ENCODE measurements at regions not wholly inside any gene's neighbourhood (a gene's known extent, or its start where the extent isn't known, plus 50 kb on each side); places are given as distances from the start of the nearest gene placed in this dataset.

GRCh38 chr9:95731876-95732275 lies 143.6 kb upstream of the ERCC6L2 start:
- Histone ChIP-seq H2BK12ac (ENCODE audit: insufficient read length, low read depth, low read length) (no peak overlapping the region), H4K5ac (ENCODE audit: insufficient read length, low read depth, low read length) (no peak overlapping the region), H2BK5ac (ENCODE audit: insufficient read length, low read length) (no peak overlapping the region), H3K23ac (ENCODE audit: insufficient read length, low read depth, low read length) (no peak overlapping the region), H2BK15ac (ENCODE audit: low read depth, low read length) (no peak overlapping the region), H2BK120ac (ENCODE audit: low read depth, low read length, poor library complexity, severe bottlenecking) (no peak overlapping the region), H3K9ac (ENCODE audit: extremely low read depth, insufficient read length, low read length) (no peak overlapping the region), H3K23me2 (ENCODE audit: insufficient read length, low read depth, low read length, poor library complexity, severe bottlenecking) (no peaks in the 10 kb centered on the region), H2BK20ac (ENCODE audit: low read depth, low read length, poor library complexity, severe bottlenecking) (no peak overlapping the region), H3K27ac (ENCODE audit: insufficient read length, low read depth, low read length) (no peak overlapping the region), H3K4me1 (ENCODE audit: insufficient read depth, low read length) (no peaks in the 10 kb centered on the region), H3K56ac (ENCODE audit: insufficient read length, low read depth, low read length) (no peak overlapping the region), H4K91ac (ENCODE audit: insufficient read length, low read depth, low read length) (no peak overlapping the region), H3K79me2 (ENCODE audit: insufficient read depth, low read length) (no peaks in the 10 kb centered on the region), H3K79me1 (ENCODE audit: insufficient read depth, low read depth, low read length, poor library complexity, severe bottlenecking) (no peaks in the 10 kb centered on the region), H3T11ph (ENCODE audit: low read length) (no peak overlapping the region), H3K9me3 (ENCODE audit: control insufficient read depth, low read depth, low read length) (no peaks in the 10 kb centered on the region), H3K18ac (ENCODE audit: insufficient read length, low read depth, low read length) (no peak overlapping the region), H3K27me3 (ENCODE audit: insufficient read depth, low read length) (no peaks in the 10 kb centered on the region), H3K4ac (ENCODE audit: low read depth, low read length) (no peak overlapping the region), H3K14ac (ENCODE audit: insufficient read depth, low read length) (no peak overlapping the region), H4K8ac (replicated peaks; ENCODE audit: insufficient read length, low read depth, low read length) (no peak overlapping the region), H2AK5ac (ENCODE audit: insufficient read length, low read length) (no peak overlapping the region), H4K20me1 (ENCODE audit: control insufficient read depth, insufficient read depth, insufficient read length) (no peaks in the 10 kb centered on the region), H3K4me2 (ENCODE audit: insufficient read depth, insufficient read length, low read length) (no peak overlapping the region), H2AFZ (ENCODE audit: low read length) (no peak overlapping the region)
- Mint-ChIP-seq H3K9me3 (peaks cover 0 to 5% of the 10 kb centered on the region in 2 experiments; a peak in 4 of 5 replicates), H3K27me3 (ENCODE audit: low read depth) (peaks cover 2% of the 10 kb centered on the region; the same call in 1 of the 2 replicates), H3K36me3 (ENCODE audit: insufficient read depth in 1 of 3, low read depth in 3 of 3) (peaks cover 0 to 4% (median 1%) of the 10 kb centered on the region in 3 experiments; a peak in 4 of 7 replicates), H3K27ac (no peak overlapping the region), H3K4me3 (no peak overlapping the region), H3K4me1 (peaks cover 3 to 7% of the 10 kb centered on the region in 2 experiments; a peak in 3 of 4 replicates)
- no peak for TF ChIP-seq CTCF (conservative IDR thresholded peaks at IDR 0.05)
- no peak for DNase-seq
- no CpG with 5 or more reads among the region's 3 CpGs for WGBS (ENCODE audit: extremely low coverage, insufficient read length, low lambda C conversion rate)

Measured in H9 (cell line).